Neural progenitor cell (in vitro differentiated cells): ENCODE measurements at regions not wholly inside any gene's neighbourhood (a gene's known extent, or its start where the extent isn't known, plus 50 kb on each side); places are given as distances from the start of the nearest gene placed in this dataset.

Source experiments
- DNase-seq: peaks from one replicate; pipeline ENCODE4 v3.0.0-alpha.2; 2016; ENCODE audit warnings: low spot score
- H2AFZ ChIP-seq: fragments of 200-600 bp; sonication (generic); replicated peaks from 2 replicates; pipeline ENCODE4 v1.6.1; 2016; ENCODE audit warnings: antibody characterized with exemption
- H3F3A ChIP-seq: fragments of 200-600 bp; sonication (generic); 2 replicates; pipeline ENCODE4 v1.6.1; 2016; ENCODE audit warnings: antibody characterized with exemption, low read depth
- H3K27ac ChIP-seq: fragments of 200-600 bp; sonication (generic); 2 replicates; pipeline ENCODE4 v1.5.1; 2016; ENCODE audit warnings: mild to moderate bottlenecking
- H3K27me3 ChIP-seq: fragments of 200-600 bp; sonication (generic); 2 replicates; pipeline ENCODE4 v1.6.1; 2016; ENCODE audit warnings: mild to moderate bottlenecking, moderate library complexity
- H3K36me3 ChIP-seq: fragments of 200-600 bp; sonication (generic); 2 replicates; pipeline ENCODE4 v1.5.1; 2016
- H3K4me1 ChIP-seq: fragments of 200-600 bp; sonication (generic); 2 replicates; pipeline ENCODE4 v1.6.1; 2016; ENCODE audit warnings: mixed run types
- H3K4me2 ChIP-seq: fragments of 200-600 bp; sonication (generic); 2 replicates; pipeline ENCODE4 v1.6.1; 2016
- H3K4me3 ChIP-seq: fragments of 200-600 bp; sonication (generic); 2 replicates; pipeline ENCODE4 v1.5.1; 2016
- H3K79me2 ChIP-seq: fragments of 200-600 bp; sonication (generic); 2 replicates; pipeline ENCODE4 v1.6.1; 2016; ENCODE audit warnings: low read depth
- H3K9ac ChIP-seq: fragments of 200-600 bp; sonication (generic); 2 replicates; pipeline ENCODE4 v1.6.1; 2016
- H3K9me3 ChIP-seq: fragments of 200-600 bp; sonication (generic); 2 replicates; pipeline ENCODE4 v1.5.1; 2016; ENCODE audit warnings: low read depth
- H4K20me1 ChIP-seq: fragments of 200-600 bp; sonication (generic); 2 replicates; pipeline ENCODE4 v1.6.1; 2016; ENCODE audit warnings: low read depth
- H3K27ac Mint-ChIP-seq: 3 replicates; pipeline ENCODE4 v1.8.0; 2021; ENCODE audit warnings: mixed read lengths
- H3K27me3 Mint-ChIP-seq: 2 replicates; pipeline ENCODE4 v1.8.0; 2022; ENCODE audit warnings: low read depth, mild to moderate bottlenecking, inconsistent platforms, moderate library complexity, mixed read lengths; ENCODE audit not compliant: insufficient read depth
- H3K36me3 Mint-ChIP-seq: 3 replicates; pipeline ENCODE4 v1.8.0; 2021; ENCODE audit warnings: mixed read lengths
- H3K4me1 Mint-ChIP-seq: 3 replicates; pipeline ENCODE4 v1.8.0; 2021; ENCODE audit warnings: mixed read lengths
- H3K4me3 Mint-ChIP-seq: 3 replicates; pipeline ENCODE4 v1.8.0; 2021; ENCODE audit warnings: mild to moderate bottlenecking, moderate library complexity, mixed read lengths
- H3K9me3 Mint-ChIP-seq: 3 replicates; pipeline ENCODE4 v1.8.0; 2020; ENCODE audit warnings: mixed read lengths
- EZH2 ChIP-seq: fragments of 200-600 bp; sonication (generic); IDR thresholded peaks from 2 replicates; pipeline ENCODE4 v1.6.1; 2017; ENCODE audit warnings: antibody characterized with exemption, mild to moderate bottlenecking, moderate library complexity
- EZH2phosphoT487 ChIP-seq: fragments of 200-600 bp; sonication (generic); IDR thresholded peaks from 2 replicates; pipeline ENCODE4 v1.6.1; 2017; ENCODE audit warnings: antibody characterized with exemption
- TF ChIP-seq, protein P1 (sequence below): fragments of 200-600 bp; sonication (generic); IDR thresholded peaks from 2 replicates; pipeline ENCODE4 v1.5.1; 2017; ENCODE audit warnings: antibody characterized with exemption, mild to moderate bottlenecking

DNA sequence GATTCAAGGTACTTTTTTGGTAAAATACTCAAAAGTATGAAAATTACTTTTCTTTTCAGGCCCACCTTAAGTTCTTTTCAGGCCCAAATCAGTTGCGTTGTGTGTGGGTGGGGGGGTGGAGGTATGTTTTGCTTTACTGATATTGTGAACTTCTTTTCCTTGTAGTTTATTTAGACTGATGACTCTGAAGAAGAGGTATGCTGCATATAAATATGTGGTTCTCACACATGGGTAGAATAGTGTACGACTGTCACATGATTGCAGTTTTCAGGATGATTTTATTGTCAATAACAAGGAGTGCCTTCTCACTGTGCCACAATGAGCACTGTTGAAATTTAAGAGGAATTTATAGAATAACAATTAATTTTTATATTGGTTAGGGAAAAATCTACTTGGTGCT, 166.6 kb upstream of the ATP2B1 start:
- Histone ChIP-seq H3K9me3 (peaks cover 10% of the 10 kb centered on the region), H3K27ac (no peak overlapping the region), H3K4me3 (no peak overlapping the region), H3K79me2 (no peaks in the 10 kb centered on the region), H3K4me1 (peaks cover 43% of the 10 kb centered on the region), H3K9ac (no peak overlapping the region), H4K20me1 (no peaks in the 10 kb centered on the region), H2AFZ (no peak overlapping the region), H3F3A (peaks cover 14% of the 10 kb centered on the region), H3K27me3 (no peaks in the 10 kb centered on the region), H3K36me3 (peaks cover 5% of the 10 kb centered on the region), H3K4me2 (no peak overlapping the region)
- no peak overlapping the region for H3K4me3 Mint-ChIP-seq
- H3K27ac Mint-ChIP-seq = no peak overlapping the region
- peaks cover 2% of the 10 kb centered on the region for H3K27me3 Mint-ChIP-seq
- TF ChIP-seq EZH2 = no peak
- no peak for TF ChIP-seq EZH2phosphoT487
- TF ChIP-seq, protein P1, sequence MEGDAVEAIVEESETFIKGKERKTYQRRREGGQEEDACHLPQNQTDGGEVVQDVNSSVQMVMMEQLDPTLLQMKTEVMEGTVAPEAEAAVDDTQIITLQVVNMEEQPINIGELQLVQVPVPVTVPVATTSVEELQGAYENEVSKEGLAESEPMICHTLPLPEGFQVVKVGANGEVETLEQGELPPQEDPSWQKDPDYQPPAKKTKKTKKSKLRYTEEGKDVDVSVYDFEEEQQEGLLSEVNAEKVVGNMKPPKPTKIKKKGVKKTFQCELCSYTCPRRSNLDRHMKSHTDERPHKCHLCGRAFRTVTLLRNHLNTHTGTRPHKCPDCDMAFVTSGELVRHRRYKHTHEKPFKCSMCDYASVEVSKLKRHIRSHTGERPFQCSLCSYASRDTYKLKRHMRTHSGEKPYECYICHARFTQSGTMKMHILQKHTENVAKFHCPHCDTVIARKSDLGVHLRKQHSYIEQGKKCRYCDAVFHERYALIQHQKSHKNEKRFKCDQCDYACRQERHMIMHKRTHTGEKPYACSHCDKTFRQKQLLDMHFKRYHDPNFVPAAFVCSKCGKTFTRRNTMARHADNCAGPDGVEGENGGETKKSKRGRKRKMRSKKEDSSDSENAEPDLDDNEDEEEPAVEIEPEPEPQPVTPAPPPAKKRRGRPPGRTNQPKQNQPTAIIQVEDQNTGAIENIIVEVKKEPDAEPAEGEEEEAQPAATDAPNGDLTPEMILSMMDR = no peak
- H3K36me3 Mint-ChIP-seq = peaks cover 4% of the 10 kb centered on the region
- DNase-seq = no peak
- H3K9me3 Mint-ChIP-seq = peaks cover 15% of the 10 kb centered on the region
- peaks cover 42% of the 10 kb centered on the region for H3K4me1 Mint-ChIP-seq

DNA sequence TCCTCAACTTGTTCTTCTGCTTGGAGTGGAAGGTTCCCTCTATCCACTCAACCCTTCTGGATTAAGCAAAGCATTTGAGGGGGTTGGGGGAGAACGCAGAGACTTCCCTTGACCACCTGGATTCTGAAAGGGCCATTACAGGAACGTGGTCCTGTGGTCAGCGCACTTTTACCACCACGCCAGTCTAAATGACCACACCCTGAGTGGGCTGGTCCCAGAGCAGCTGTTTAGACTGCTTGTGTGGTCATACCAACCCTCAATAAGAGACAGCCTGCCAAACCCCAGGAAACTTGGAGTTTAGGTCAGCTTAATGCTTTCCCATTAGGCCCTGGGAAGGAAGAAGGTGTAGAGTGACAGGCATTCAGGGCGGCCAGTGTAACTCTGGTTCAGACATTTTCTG, 165.5 kb upstream of the ATP2B1 start:
- Histone ChIP-seq H3K27me3 (no peaks in the 10 kb centered on the region), H3K9me3 (peaks cover 18% of the 10 kb centered on the region), H3K4me1 (peaks cover 32% of the 10 kb centered on the region), H3F3A (peaks cover 14% of the 10 kb centered on the region), H3K79me2 (no peaks in the 10 kb centered on the region), H2AFZ (peak overlapping the region; percentile 22), H3K9ac (no peak overlapping the region), H3K27ac (no peak overlapping the region), H3K4me3 (no peak overlapping the region), H3K4me2 (no peak overlapping the region), H3K36me3 (peaks cover 12% of the 10 kb centered on the region), H4K20me1 (no peaks in the 10 kb centered on the region)
- peaks cover 4% of the 10 kb centered on the region for H3K36me3 Mint-ChIP-seq
- TF ChIP-seq, protein P1 = no peak
- no peak for TF ChIP-seq EZH2phosphoT487
- no peak for TF ChIP-seq EZH2
- peaks cover 2% of the 10 kb centered on the region for H3K27me3 Mint-ChIP-seq
- DNase-seq = peak; percentile 6
- peaks cover 36% of the 10 kb centered on the region for H3K4me1 Mint-ChIP-seq
- no peak overlapping the region for H3K27ac Mint-ChIP-seq
- peaks cover 23% of the 10 kb centered on the region for H3K9me3 Mint-ChIP-seq
- no peak overlapping the region for H3K4me3 Mint-ChIP-seq

DNA sequence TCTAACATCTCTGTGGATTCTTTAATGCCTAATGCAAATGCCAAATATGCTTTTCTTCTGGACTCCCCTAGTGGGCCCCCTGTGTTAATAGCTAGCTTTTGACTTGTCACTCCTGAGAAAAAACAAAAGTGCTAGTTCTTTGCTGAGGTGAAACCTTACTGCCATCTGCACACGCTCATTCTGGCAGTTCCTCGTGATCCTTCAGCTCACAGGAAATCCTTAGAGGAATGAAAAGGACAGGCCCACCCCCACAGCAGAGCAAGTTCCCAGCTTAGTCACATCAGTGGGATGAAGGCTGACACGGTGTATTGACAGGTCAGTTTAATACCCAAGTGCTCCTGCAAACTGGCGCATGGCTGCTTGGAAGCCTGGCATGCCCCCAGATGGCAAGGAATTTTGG, 165.1 kb upstream of the ATP2B1 start:
- H3K9ac ChIP-seq = no peak overlapping the region
- peaks cover 28% of the 10 kb centered on the region for H3K4me1 ChIP-seq
- peaks cover 32% of the 10 kb centered on the region for H3K4me1 Mint-ChIP-seq
- H2AFZ ChIP-seq = peak overlapping the region; percentile 22
- no peak overlapping the region for H3K4me3 ChIP-seq
- H4K20me1 ChIP-seq = no peaks in the 10 kb centered on the region
- H3K27ac ChIP-seq = no peak overlapping the region
- peaks cover 23% of the 10 kb centered on the region for H3K9me3 Mint-ChIP-seq
- H3K36me3 ChIP-seq = peaks cover 12% of the 10 kb centered on the region
- H3K27ac Mint-ChIP-seq = no peak overlapping the region
- H3K4me2 ChIP-seq = no peak overlapping the region
- peaks cover 4% of the 10 kb centered on the region for H3K36me3 Mint-ChIP-seq
- no peaks in the 10 kb centered on the region for H3K79me2 ChIP-seq
- no peak overlapping the region for H3K4me3 Mint-ChIP-seq
- peaks cover 14% of the 10 kb centered on the region for H3F3A ChIP-seq
- peaks cover 21% of the 10 kb centered on the region for H3K9me3 ChIP-seq
- H3K27me3 Mint-ChIP-seq = peaks cover 2% of the 10 kb centered on the region
- TF ChIP-seq, protein P1 = no peak
- TF ChIP-seq EZH2 (no peak), EZH2phosphoT487 (no peak)
- no peaks in the 10 kb centered on the region for H3K27me3 ChIP-seq
- DNase-seq = no peak
